T-helper 1 cell treated with Interleukin-12 subunit alpha and Interleukin-12 subunit beta and Interleukin-4 antibody, amounts not matched to agents 30 ng/mL and 1 ng/mL, for 36 hours (primary cell): ENCODE measurements at regions not wholly inside any gene's neighbourhood (a gene's known extent, or its start where the extent isn't known, plus 50 kb on each side); places are given as distances from the start of the nearest gene placed in this dataset.
"Not testable (repeated sequence)": the region's sequence is repeated elsewhere in the genome, so short reads cannot be mapped to it uniquely, and the experiment has no call there.

Experiments
- intact Hi-C: fragments of 100-400 bp; cut with micrococcal nuclease; formaldehyde crosslinking; loops from one replicate; pipeline ENCODE4 v1.15.1; 2024

- intact Hi-C loops = no loop called here
Measured at GRCh38 chr4:138450546-138451275, 208.6 kb upstream of the SLC7A11 start.

- intact Hi-C loops = no loop called here
Measured at GRCh38 chr4:138449938-138450337, 207.8 kb upstream of the SLC7A11 start.

GRCh38 chr4:138448169-138448568, 206.0 kb upstream of the SLC7A11 start:
- intact Hi-C loops = no loop called here

GRCh38 chr4:138446456-138446855, 204.3 kb upstream of the SLC7A11 start:
- intact Hi-C loops = no loop called here

- intact Hi-C loops = no loop called here
Measured at GRCh38 chr4:138445098-138445497, 202.9 kb upstream of the SLC7A11 start.

GRCh38 chr4:138444260-138444659, 202.1 kb upstream of the SLC7A11 start:
- intact Hi-C loops = no loop called here

GRCh38 chr4:138439143-138439581, 197.0 kb upstream of the SLC7A11 start:
- intact Hi-C loops = no loop called here

GRCh38 chr4:138438608-138439007, 196.5 kb upstream of the SLC7A11 start:
- intact Hi-C loops = no loop called here

- intact Hi-C loops = no loop called here
Measured at GRCh38 chr4:138437263-138437851, 195.2 kb upstream of the SLC7A11 start.

- intact Hi-C loops = not testable (repeated sequence)
Measured at GRCh38 chr4:138435733-138436132, 193.6 kb upstream of the SLC7A11 start.

- intact Hi-C loops = not testable (repeated sequence)
Measured at GRCh38 chr4:138435046-138435445, 192.9 kb upstream of the SLC7A11 start.

- intact Hi-C loops = no loop called here
Measured at GRCh38 chr4:138428611-138429010, 186.5 kb upstream of the SLC7A11 start.

- intact Hi-C loops = no loop called here
Measured at GRCh38 chr4:138426786-138427185, 184.6 kb upstream of the SLC7A11 start.

- intact Hi-C loops = no loop called here
Measured at GRCh38 chr4:138420471-138420870, 178.3 kb upstream of the SLC7A11 start.

- intact Hi-C loops = no loop called here
Measured at GRCh38 chr4:138414202-138414601, 172.1 kb upstream of the SLC7A11 start.

- intact Hi-C loops = no loop called here
Measured at GRCh38 chr4:138413273-138413672, 171.1 kb upstream of the SLC7A11 start.

- intact Hi-C loops = no loop called here
Measured at GRCh38 chr4:138412847-138413246, 170.7 kb upstream of the SLC7A11 start.

GRCh38 chr4:138410266-138410665, 168.1 kb upstream of the SLC7A11 start:
- intact Hi-C loops = no loop called here

- intact Hi-C loops = no loop called here
Measured at GRCh38 chr4:138409670-138410069, 167.5 kb upstream of the SLC7A11 start.

- intact Hi-C loops = no loop called here
Measured at GRCh38 chr4:138408758-138409157, 166.6 kb upstream of the SLC7A11 start.

- intact Hi-C loops = no loop called here
Measured at GRCh38 chr4:138407329-138407728, 165.2 kb upstream of the SLC7A11 start.

GRCh38 chr4:138406876-138407275, 164.7 kb upstream of the SLC7A11 start:
- intact Hi-C loops = no loop called here

- intact Hi-C loops = no loop called here
Measured at GRCh38 chr4:138405934-138406567, 163.9 kb upstream of the SLC7A11 start.
